IMR-90 (cell line): ENCODE measurements at regions not wholly inside any gene's neighbourhood (a gene's known extent, or its start where the extent isn't known, plus 50 kb on each side); places are given as distances from the start of the nearest gene placed in this dataset.

Experiments
- ATAC-seq: fragments of 200-7000 bp; cut with Tn5 transposase; 2 replicates; pipeline ENCODE4 v1.9.1; 2020; ENCODE audit warnings: low read depth, mild to moderate bottlenecking, moderate library complexity
- BruUV-seq: library from RNA; stranded (reverse); fragments of 400-500 nt; replicated peaks from 2 replicates; lab custom pipeline; 2021; lab: Mats Ljungman, UMichigan
- CTCF ChIA-PET: fragments of 300-600 bp; formaldehyde crosslinking; extraction: SDS; loops from one replicate; lab custom pipeline; 2021; ENCODE audit warnings: antibody characterized with exemption; lab: Yijun Ruan, JAX
- POLR2A ChIA-PET: fragments of 300-600 bp; sonication (Branson Sonifier 250); formaldehyde crosslinking; loops from one replicate; lab custom pipeline; 2022; ENCODE audit warnings: antibody characterized with exemption; ENCODE audit not compliant: unreplicated experiment; lab: Charles Lee
- DNase-seq: peaks from one replicate; pipeline ENCODE4 v3.0.0; 2013
- H2AFZ ChIP-seq: replicated peaks from 2 replicates; pipeline ENCODE3; 2013; ENCODE audit warnings: low read length, mild to moderate bottlenecking; ENCODE audit not compliant: poor library complexity
- H2AK5ac ChIP-seq: 2 replicates; pipeline ENCODE4 v1.6.1; 2013; ENCODE audit warnings: low read depth, low read length, inconsistent platforms
- H2AK9ac ChIP-seq: replicated peaks from 2 replicates; pipeline ENCODE3; 2013; ENCODE audit warnings: mild to moderate bottlenecking, low read depth, low read length, moderate library complexity; ENCODE audit not compliant: poor library complexity
- H2BK120ac ChIP-seq: 2 replicates; pipeline ENCODE4 v1.6.1; 2013; ENCODE audit warnings: low read depth, low read length, inconsistent platforms
- H2BK15ac ChIP-seq: 3 replicates; pipeline ENCODE4 v1.6.1; 2013; ENCODE audit warnings: low read depth, low read length, inconsistent platforms
- H2BK20ac ChIP-seq: 2 replicates; pipeline ENCODE4 v1.6.1; 2013; ENCODE audit warnings: low read depth, mild to moderate bottlenecking, inconsistent platforms, low read length, moderate library complexity
- H2BK5ac ChIP-seq: 2 replicates; pipeline ENCODE4 v1.6.1; 2013; ENCODE audit warnings: mild to moderate bottlenecking, low read depth, low read length, inconsistent platforms; ENCODE audit not compliant: poor library complexity, severe bottlenecking
- H3K14ac ChIP-seq: replicated peaks from 2 replicates; pipeline ENCODE4 v1.6.1; 2013; ENCODE audit warnings: low read depth, low read length, inconsistent platforms
- H3K18ac ChIP-seq: 2 replicates; pipeline ENCODE4 v1.6.1; 2013; ENCODE audit warnings: low read depth, low read length, control low read depth
- H3K23ac ChIP-seq: 2 replicates; pipeline ENCODE4 v1.6.1; 2013; ENCODE audit warnings: low read depth, low read length, inconsistent platforms
- H3K27ac ChIP-seq: 2 replicates; pipeline ENCODE4 v1.5.1; 2013; ENCODE audit warnings: mild to moderate bottlenecking, control low read depth, low read length; ENCODE audit not compliant: insufficient read depth
- H3K27me3 ChIP-seq: 2 replicates; pipeline ENCODE4 v1.6.1; 2013; ENCODE audit warnings: low read length; ENCODE audit not compliant: control insufficient read depth, insufficient read depth
- H3K36me3 ChIP-seq: 2 replicates; pipeline ENCODE4 v1.6.1; 2013; ENCODE audit warnings: low read length, mixed read lengths; ENCODE audit not compliant: control insufficient read depth, insufficient read depth
- H3K4ac ChIP-seq: 2 replicates; pipeline ENCODE4 v1.6.1; 2013; ENCODE audit warnings: low read depth, low read length, inconsistent platforms
- H3K4me1 ChIP-seq: 2 replicates; pipeline ENCODE4 v1.6.1; 2013; ENCODE audit warnings: low read length, mixed read lengths; ENCODE audit not compliant: control insufficient read depth, insufficient read depth
- H3K4me2 ChIP-seq: 2 replicates; pipeline ENCODE4 v1.6.1; 2013; ENCODE audit warnings: low read depth, mild to moderate bottlenecking, control low read depth, low read length, moderate library complexity
- H3K4me3 ChIP-seq: 2 replicates; pipeline ENCODE4 v1.5.1; 2013; ENCODE audit warnings: low read depth, mild to moderate bottlenecking, control low read depth, low read length, moderate library complexity; ENCODE audit not compliant: insufficient read depth
- H3K56ac ChIP-seq: 2 replicates; pipeline ENCODE4 v1.6.1; 2013; ENCODE audit warnings: low read length, inconsistent platforms; ENCODE audit not compliant: insufficient read depth; ENCODE audit errors: extremely low read depth
- H3K79me1 ChIP-seq, 2 experiments: 2 replicates each; pipeline ENCODE4 v1.6.1; 2013; ENCODE audit warnings: low read length in 2 of 2, inconsistent platforms in 1 of 2, low read depth in 1 of 2
- H3K9ac ChIP-seq: 2 replicates; pipeline ENCODE4 v1.6.1; 2013; ENCODE audit warnings: low read depth, low read length, control low read depth
- H3K9me1 ChIP-seq: 2 replicates; pipeline ENCODE4 v1.6.1; 2013; ENCODE audit warnings: low read length, inconsistent platforms; ENCODE audit not compliant: insufficient read depth
- H3K9me3 ChIP-seq: 2 replicates; pipeline ENCODE4 v1.6.1; 2013; ENCODE audit warnings: low read length; ENCODE audit not compliant: control insufficient read depth, insufficient read depth
- H4K20me1 ChIP-seq: 2 replicates; pipeline ENCODE4 v1.6.1; 2013; ENCODE audit warnings: low read length, inconsistent platforms; ENCODE audit not compliant: insufficient read depth
- H4K5ac ChIP-seq: 2 replicates; pipeline ENCODE4 v1.6.1; 2013; ENCODE audit warnings: mild to moderate bottlenecking, low read depth, low read length, control low read depth
- H4K8ac ChIP-seq, 2 experiments: 2 replicates each; pipeline ENCODE4 v1.6.1; 2013; ENCODE audit warnings: low read depth in 2 of 2, low read length in 2 of 2, control low read depth in 1 of 2, inconsistent platforms in 1 of 2
- H4K91ac ChIP-seq: 2 replicates; pipeline ENCODE4 v1.6.1; 2013; ENCODE audit warnings: low read depth, low read length, inconsistent platforms; ENCODE audit not compliant: insufficient read depth
- BHLHE40 ChIP-seq: fragments of 150-350 bp; IDR thresholded peaks from 2 replicates; pipeline ENCODE4 v1.6.1; 2016; ENCODE audit warnings: mild to moderate bottlenecking, low read depth, low read length
- SMC3 ChIP-seq: fragments of 150-350 bp; IDR thresholded peaks from 2 replicates; pipeline ENCODE4 v1.6.1; 2016; ENCODE audit warnings: low read depth, mild to moderate bottlenecking, antibody characterized with exemption, low read length, moderate library complexity
- WGBS, 2 experiments: methylation state at CpG; one replicate each; pipeline versions ENCODE4 v1.1.5 to v1.1.7; 2013; ENCODE audit warnings: missing lambda C conversion rate in 2 of 2; ENCODE audit not compliant: insufficient read length in 1 of 2; ENCODE audit errors: extremely low coverage in 2 of 2; 5-methylcytosine and 5-hydroxymethylcytosine counted together
- dilution Hi-C: fragments of 300-500 bp; cut with HindIII; formaldehyde crosslinking; loops from one replicate; pipeline ENCODE4 v1.14.3; 2018; ENCODE audit warnings: low sequenced_read_pairs; ENCODE audit not compliant: unreplicated experiment
- in situ Hi-C: fragments of 300-500 bp; cut with MboI; formaldehyde crosslinking; loops from 3 replicates; pipeline ENCODE4 v1.14.3; 2019; ENCODE audit warnings: low sequenced_read_pairs, inconsistent platforms, mixed read lengths
- intact Hi-C: fragments of 100-400 bp; cut with micrococcal nuclease; formaldehyde crosslinking; loops from 2 replicates; pipeline ENCODE4 v1.10.0; 2022

- WGBS, 2 experiments, result no CpG with 5 or more reads among the region's 1 CpG
- in situ Hi-C loops, result no loop called here
These were observed 278.2 kb upstream of the RAG2 start for GRCh38 chr11:36876266-36876665.

More at GRCh38 chr11:36876266-36876665, 278.2 kb upstream of the RAG2 start:
- no peak overlapping the region for H3K23ac ChIP-seq
- no peak overlapping the region for H2AFZ ChIP-seq
- dilution Hi-C loops, result no loop called here
- no peak overlapping the region for H2AK9ac ChIP-seq
- no peak overlapping the region for H2BK15ac ChIP-seq
- no peak overlapping the region for H3K27ac ChIP-seq
- DNase-seq, result no peak
- no peaks in the 10 kb centered on the region for H3K9me1 ChIP-seq
- H3K4ac ChIP-seq, result no peak overlapping the region
- intact Hi-C loops, result no loop called here
- H3K4me3 ChIP-seq, result no peak overlapping the region
- H4K91ac ChIP-seq, result no peak overlapping the region
- no peaks in the 10 kb centered on the region for H3K9me3 ChIP-seq
- no peak overlapping the region for H2BK5ac ChIP-seq
- H3K36me3 ChIP-seq, result no peaks in the 10 kb centered on the region
- H2BK20ac ChIP-seq, result no peak overlapping the region
- ChIA-PET POLR2A (no interaction called here), CTCF (no interaction called here)
- H3K14ac ChIP-seq, result no peak overlapping the region
- no peaks in the 10 kb centered on the region for H3K79me1 ChIP-seq
- no peaks in the 10 kb centered on the region for H4K20me1 ChIP-seq
- H3K9ac ChIP-seq, result no peak overlapping the region
- H3K4me1 ChIP-seq, result no peaks in the 10 kb centered on the region
- H3K27me3 ChIP-seq, result no peaks in the 10 kb centered on the region
- no peak for ATAC-seq
- no TSS peak for BruUV-seq
- H2AK5ac ChIP-seq, result no peak overlapping the region
- no peak overlapping the region for H4K5ac ChIP-seq
- H3K4me2 ChIP-seq, result no peak overlapping the region
- TF ChIP-seq BHLHE40, result no peak
- no peak for TF ChIP-seq SMC3
- H2BK120ac ChIP-seq, result no peak overlapping the region
- no peak overlapping the region for H3K18ac ChIP-seq
- H4K8ac ChIP-seq, result no peak overlapping the region
- H3K56ac ChIP-seq, result no peak overlapping the region
